ENCODE measurements at regions not wholly inside any gene's neighbourhood (a gene's known extent, or its start where the extent isn't known, plus 50 kb on each side); places are given as distances from the start of the nearest gene placed in this dataset.
A peak's percentile ranks its signal among the peaks of the same experiment; 100 is the strongest.
"Not testable (repeated sequence)": the region's sequence is repeated elsewhere in the genome, so short reads cannot be mapped to it uniquely, and the experiment has no call there.

DNA sequence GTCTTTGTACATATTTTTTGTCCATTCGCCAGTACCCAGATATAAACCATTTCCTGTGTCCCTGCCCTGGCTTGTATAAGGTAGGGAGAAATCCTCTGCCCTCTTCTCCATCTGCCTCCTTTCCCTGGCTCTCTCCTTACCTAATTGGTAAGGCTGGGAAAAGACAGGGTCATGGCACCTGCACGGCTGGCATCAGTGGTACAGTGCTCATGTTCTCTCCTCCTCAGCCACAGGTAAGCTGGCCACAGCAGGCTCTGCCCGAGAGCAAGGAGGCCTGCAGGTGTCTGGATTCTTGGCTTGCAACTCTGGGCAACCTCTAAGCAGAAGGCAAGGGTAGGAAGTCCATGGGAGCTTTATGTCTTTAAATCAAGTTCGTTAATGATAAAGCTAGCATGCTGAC is 419.9 kb downstream of the BUD13 start:
- WGBS (ENCODE audit: insufficient coverage) = 63% methylated on average over 3 of the region's 4 CpGs

DNA sequence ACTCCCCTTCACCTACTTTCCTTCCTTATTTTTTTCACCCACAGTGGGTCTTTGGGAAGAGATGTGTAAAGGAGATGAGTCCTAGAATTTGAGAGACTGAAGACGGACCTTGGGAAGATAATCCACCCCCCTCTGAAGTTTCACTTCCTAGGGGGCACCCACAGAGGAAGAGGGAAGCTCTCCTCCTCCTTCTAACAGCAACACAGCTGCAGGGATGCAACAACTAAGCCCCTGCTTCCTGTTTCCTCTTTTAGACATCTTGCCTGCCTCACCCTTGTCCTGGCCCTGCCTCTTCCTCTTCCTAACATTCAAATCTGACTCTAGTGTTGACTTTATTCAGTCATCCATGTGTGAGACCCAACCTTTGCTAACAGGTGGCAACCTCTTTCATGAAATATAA is 424.6 kb downstream of the BUD13 start:
- no CpG with 5 or more reads among the region's 1 CpG for WGBS (ENCODE audit: insufficient coverage)

More for the DNA sequence above, 419.9 kb downstream of the BUD13 start:
- Histone ChIP-seq H3K4me1 (ENCODE audit: control insufficient read depth, insufficient read depth, low read length) (peaks cover 3% of the 10 kb centered on the region), H3K9me3 (ENCODE audit: control insufficient read depth, insufficient read depth, low read length) (no peaks in the 10 kb centered on the region), H3K36me3 (ENCODE audit: control insufficient read depth, insufficient read depth, low read length) (no peaks in the 10 kb centered on the region), H3K4me3 (ENCODE audit: low read depth, low read length) (no peak overlapping the region), H3K27ac (ENCODE audit: low read depth, low read length) (no peak overlapping the region), H3K27me3 (ENCODE audit: control insufficient read depth, insufficient read depth, low read length) (no peaks in the 10 kb centered on the region)
- DNase-seq (ENCODE audit: low read depth in 4 of 6, low spot score in 6 of 6) = no peak

DNA sequence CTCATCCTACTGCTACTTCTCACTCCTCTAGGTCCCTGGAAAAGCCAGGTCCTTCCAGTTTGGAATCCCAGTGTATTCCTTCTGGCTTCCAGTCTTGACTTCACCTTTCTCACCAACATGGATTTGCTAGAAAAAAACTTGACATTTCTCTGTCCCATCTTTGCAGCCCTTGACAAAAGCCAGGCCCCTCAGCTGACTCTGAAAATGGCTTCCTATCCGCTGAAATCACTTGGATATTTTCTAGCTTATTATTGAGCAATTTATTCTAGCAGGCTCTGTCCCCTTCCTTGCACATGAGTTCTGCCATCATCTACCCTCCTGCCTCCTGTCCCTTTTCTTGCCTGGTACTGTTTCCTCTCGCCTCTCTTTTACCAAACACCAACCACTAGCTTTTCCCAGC is 427.2 kb downstream of the BUD13 start:
- no peaks in the 10 kb centered on the region for H3K4me1 ChIP-seq (ENCODE audit: control insufficient read depth, insufficient read depth, low read length)
- no peak for DNase-seq (ENCODE audit: low read depth in 4 of 6, low spot score in 6 of 6)
- H3K36me3 ChIP-seq (ENCODE audit: control insufficient read depth, insufficient read depth, low read length) = no peaks in the 10 kb centered on the region
- no peaks in the 10 kb centered on the region for H3K27me3 ChIP-seq (ENCODE audit: control insufficient read depth, insufficient read depth, low read length)
- H3K27ac ChIP-seq (ENCODE audit: low read depth, low read length) = no peak overlapping the region
- no peak overlapping the region for H3K4me3 ChIP-seq (ENCODE audit: low read depth, low read length)
- H3K9me3 ChIP-seq (ENCODE audit: control insufficient read depth, insufficient read depth, low read length) = no peaks in the 10 kb centered on the region
- WGBS (ENCODE audit: insufficient coverage) = 94% methylated on average over 2 of the region's 2 CpGs

More for the DNA sequence above, 424.6 kb downstream of the BUD13 start:
- no peak for DNase-seq (ENCODE audit: low read depth in 4 of 6, low spot score in 6 of 6)
- H3K4me1 ChIP-seq (ENCODE audit: control insufficient read depth, insufficient read depth, low read length) = no peaks in the 10 kb centered on the region
- H3K27ac ChIP-seq (ENCODE audit: low read depth, low read length) = no peak overlapping the region
- no peak overlapping the region for H3K4me3 ChIP-seq (ENCODE audit: low read depth, low read length)
- no peaks in the 10 kb centered on the region for H3K9me3 ChIP-seq (ENCODE audit: control insufficient read depth, insufficient read depth, low read length)
- H3K36me3 ChIP-seq (ENCODE audit: control insufficient read depth, insufficient read depth, low read length) = no peaks in the 10 kb centered on the region
- H3K27me3 ChIP-seq (ENCODE audit: control insufficient read depth, insufficient read depth, low read length) = no peaks in the 10 kb centered on the region

DNA sequence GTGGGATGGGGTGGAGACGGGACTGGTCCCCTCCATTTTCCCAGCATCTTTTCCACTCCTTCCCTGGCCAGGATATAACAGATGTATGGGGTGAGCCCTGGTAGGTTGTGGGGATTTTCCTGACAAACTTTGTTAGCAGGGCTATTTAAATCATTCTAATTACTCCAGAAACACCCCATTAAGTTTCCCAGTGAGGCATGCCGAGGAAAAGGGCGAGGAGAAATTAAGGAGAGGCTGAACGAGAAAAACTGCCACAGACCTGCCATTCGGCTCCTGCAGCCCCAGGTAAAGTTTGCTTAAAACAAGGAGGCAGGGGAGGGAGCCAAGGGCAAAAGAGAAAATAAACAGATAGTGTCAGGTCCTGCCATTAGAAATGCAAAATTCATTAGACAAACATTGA is 428.2 kb downstream of the BUD13 start:
- Histone ChIP-seq H3K9me3 (ENCODE audit: control insufficient read depth, insufficient read depth, low read length) (no peaks in the 10 kb centered on the region), H3K27ac (ENCODE audit: low read depth, low read length) (no peak overlapping the region), H3K4me1 (ENCODE audit: control insufficient read depth, insufficient read depth, low read length) (no peaks in the 10 kb centered on the region), H3K36me3 (ENCODE audit: control insufficient read depth, insufficient read depth, low read length) (no peaks in the 10 kb centered on the region), H3K4me3 (ENCODE audit: low read depth, low read length) (no peak overlapping the region), H3K27me3 (ENCODE audit: control insufficient read depth, insufficient read depth, low read length) (no peaks in the 10 kb centered on the region)
- WGBS (ENCODE audit: insufficient coverage) = 52% methylated on average over 4 of the region's 5 CpGs
- peak in 1 of 6 donors; percentile 56 for DNase-seq (ENCODE audit: low read depth in 4 of 6, low spot score in 6 of 6)

DNA sequence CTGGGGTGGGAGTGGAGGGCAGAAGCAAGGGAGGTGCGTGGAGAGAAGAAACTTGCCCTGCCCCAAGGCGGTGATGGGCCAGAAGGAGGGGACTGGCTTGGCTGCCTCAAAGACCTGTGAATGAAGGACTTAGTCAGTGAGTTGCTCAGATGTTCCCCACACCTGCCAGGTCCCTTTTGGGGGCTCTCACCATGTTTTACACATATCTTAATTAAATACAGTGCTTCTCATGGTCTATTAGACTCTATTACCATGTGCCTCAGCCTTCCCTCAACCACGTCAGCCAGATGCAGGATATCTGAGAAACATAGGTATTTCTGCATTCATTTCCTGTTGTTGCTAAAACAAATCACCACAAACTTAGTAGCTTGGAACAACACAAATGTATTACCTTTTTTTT is 429.5 kb downstream of the BUD13 start:
- no peaks in the 10 kb centered on the region for H3K36me3 ChIP-seq (ENCODE audit: control insufficient read depth, insufficient read depth, low read length)
- no peaks in the 10 kb centered on the region for H3K9me3 ChIP-seq (ENCODE audit: control insufficient read depth, insufficient read depth, low read length)
- no peak for DNase-seq (ENCODE audit: low read depth in 4 of 6, low spot score in 6 of 6)
- WGBS (ENCODE audit: insufficient coverage) = 96% methylated on average over 3 of the region's 3 CpGs
- H3K27ac ChIP-seq (ENCODE audit: low read depth, low read length) = no peak overlapping the region
- no peaks in the 10 kb centered on the region for H3K27me3 ChIP-seq (ENCODE audit: control insufficient read depth, insufficient read depth, low read length)
- no peak overlapping the region for H3K4me3 ChIP-seq (ENCODE audit: low read depth, low read length)
- no peaks in the 10 kb centered on the region for H3K4me1 ChIP-seq (ENCODE audit: control insufficient read depth, insufficient read depth, low read length)

DNA sequence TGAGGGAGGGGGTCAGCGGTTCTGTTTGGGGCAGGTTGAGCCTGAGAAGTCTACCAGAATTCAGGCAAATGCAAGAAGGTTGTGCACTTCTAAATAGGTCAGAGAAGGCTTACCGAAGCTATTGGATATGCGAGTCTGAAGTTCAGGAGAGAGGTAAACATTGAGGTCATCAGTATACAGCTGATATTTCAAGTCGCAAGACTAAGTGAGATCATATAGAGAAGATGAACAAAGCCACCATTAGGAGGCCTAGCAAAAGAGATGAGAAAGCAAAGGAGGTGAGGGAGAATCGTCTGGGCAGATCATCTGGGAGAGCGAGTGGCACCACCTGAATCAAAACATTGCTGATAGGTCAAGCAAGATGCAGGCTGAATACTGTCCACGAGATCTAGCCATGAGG is 430.6 kb downstream of the BUD13 start:
- Histone ChIP-seq H3K36me3 (ENCODE audit: control insufficient read depth, insufficient read depth, low read length) (no peaks in the 10 kb centered on the region), H3K4me3 (ENCODE audit: low read depth, low read length) (no peak overlapping the region), H3K4me1 (ENCODE audit: control insufficient read depth, insufficient read depth, low read length) (no peaks in the 10 kb centered on the region), H3K27ac (ENCODE audit: low read depth, low read length) (no peak overlapping the region), H3K9me3 (ENCODE audit: control insufficient read depth, insufficient read depth, low read length) (no peaks in the 10 kb centered on the region), H3K27me3 (ENCODE audit: control insufficient read depth, insufficient read depth, low read length) (no peaks in the 10 kb centered on the region)
- no peak for DNase-seq (ENCODE audit: low read depth in 4 of 6, low spot score in 6 of 6)
- WGBS (ENCODE audit: insufficient coverage) = 88% methylated on average over 7 of the region's 7 CpGs

DNA sequence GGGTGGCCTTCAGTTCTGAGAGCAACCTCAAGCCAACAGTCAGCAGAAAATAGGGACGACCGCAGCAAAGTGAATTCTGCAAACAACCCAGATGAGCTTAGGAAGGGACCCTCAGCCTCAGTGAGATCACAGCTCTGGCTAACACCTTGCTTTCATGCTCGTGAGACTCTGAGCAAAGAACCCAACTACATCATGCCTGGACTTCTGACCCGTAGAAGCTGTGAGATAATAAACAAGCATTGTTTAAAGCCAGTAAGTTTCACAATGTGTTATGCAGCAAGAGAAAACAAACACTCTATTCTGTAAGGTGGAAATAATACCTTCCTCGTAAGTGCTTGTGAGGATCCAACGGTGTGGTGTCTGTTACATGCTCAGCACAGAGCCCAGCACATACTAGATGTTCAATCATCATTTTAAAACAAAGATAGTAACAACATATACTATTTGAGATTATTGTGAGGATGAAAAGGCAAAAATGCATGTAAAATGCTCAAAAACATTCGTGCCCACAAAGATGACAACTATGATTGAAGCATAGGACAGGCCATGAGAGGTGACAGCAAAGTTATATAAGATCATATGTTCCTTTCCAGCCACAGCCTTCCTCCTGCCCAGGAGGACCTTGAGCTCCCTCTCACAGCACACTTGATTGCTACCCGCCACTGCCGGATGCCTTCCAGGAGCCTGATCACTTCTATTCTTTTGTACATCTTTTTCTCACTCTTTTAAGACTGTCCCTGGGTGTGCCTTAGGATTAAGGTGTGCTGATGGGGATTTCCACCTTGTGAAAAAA is 433.3 kb downstream of the BUD13 start:
- H3K4me3 ChIP-seq (ENCODE audit: low read depth, low read length) = no peak overlapping the region
- H3K9me3 ChIP-seq (ENCODE audit: control insufficient read depth, insufficient read depth, low read length) = no peaks in the 10 kb centered on the region
- no peaks in the 10 kb centered on the region for H3K4me1 ChIP-seq (ENCODE audit: control insufficient read depth, insufficient read depth, low read length)
- no peak for DNase-seq (ENCODE audit: low read depth in 4 of 6, low spot score in 6 of 6)
- no peaks in the 10 kb centered on the region for H3K27me3 ChIP-seq (ENCODE audit: control insufficient read depth, insufficient read depth, low read length)
- H3K27ac ChIP-seq (ENCODE audit: low read depth, low read length) = no peak overlapping the region
- 63% methylated on average over 2 of the region's 9 CpGs for WGBS (ENCODE audit: insufficient coverage)
- H3K36me3 ChIP-seq (ENCODE audit: control insufficient read depth, insufficient read depth, low read length) = no peaks in the 10 kb centered on the region

DNA sequence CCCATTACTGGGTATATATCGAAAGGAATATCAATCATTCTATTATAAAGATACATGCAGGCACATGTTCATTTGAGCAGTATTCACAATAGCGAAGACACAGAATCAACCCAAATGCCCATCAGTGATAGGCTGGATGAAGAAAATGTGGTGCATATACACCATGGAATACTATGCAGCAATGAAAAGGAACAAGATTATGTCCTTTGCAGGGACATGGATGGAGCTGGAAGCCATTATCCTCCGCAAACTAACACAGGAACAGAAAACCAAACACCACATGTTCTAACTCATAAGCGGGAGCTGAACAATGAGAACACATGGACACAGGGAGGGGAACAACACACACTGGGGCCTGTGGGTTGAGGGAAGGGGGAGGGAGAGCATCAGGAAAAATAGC is 434.3 kb downstream of the BUD13 start:
- no CpG with 5 or more reads among the region's 4 CpGs for WGBS (ENCODE audit: insufficient coverage)
- not testable (repeated sequence) for H3K27me3 ChIP-seq (ENCODE audit: control insufficient read depth, insufficient read depth, low read length); H3K4me1 ChIP-seq (ENCODE audit: control insufficient read depth, insufficient read depth, low read length); DNase-seq (ENCODE audit: low read depth in 4 of 6, low spot score in 6 of 6); H3K9me3 ChIP-seq (ENCODE audit: control insufficient read depth, insufficient read depth, low read length); H3K36me3 ChIP-seq (ENCODE audit: control insufficient read depth, insufficient read depth, low read length); H3K4me3 ChIP-seq (ENCODE audit: low read depth, low read length); H3K27ac ChIP-seq (ENCODE audit: low read depth, low read length)

DNA sequence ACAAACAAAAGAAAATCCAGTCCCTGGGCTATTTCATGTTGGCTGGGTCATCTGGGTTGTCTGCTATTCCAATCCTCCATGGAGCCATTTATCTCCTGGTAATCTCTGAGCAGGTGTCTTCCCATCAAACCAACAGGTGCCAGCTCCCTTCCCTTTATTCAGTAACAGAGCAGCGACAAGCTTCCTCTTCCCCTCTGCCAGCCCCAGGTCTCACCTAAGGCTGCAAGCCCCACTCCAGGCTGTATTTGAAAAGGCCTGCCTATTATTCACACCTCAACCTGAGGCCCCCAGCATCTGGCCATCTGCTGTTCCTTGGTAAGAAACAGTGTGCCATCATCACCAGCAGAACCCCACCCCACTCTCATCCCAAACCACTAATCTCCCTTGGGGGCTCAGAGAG is 436.2 kb downstream of the BUD13 start:
- no peaks in the 10 kb centered on the region for H3K36me3 ChIP-seq (ENCODE audit: control insufficient read depth, insufficient read depth, low read length)
- no peak for DNase-seq (ENCODE audit: low read depth in 4 of 6, low spot score in 6 of 6)
- H3K4me3 ChIP-seq (ENCODE audit: low read depth, low read length) = no peak overlapping the region
- H3K27me3 ChIP-seq (ENCODE audit: control insufficient read depth, insufficient read depth, low read length) = no peaks in the 10 kb centered on the region
- 100% methylated on average over 1 of the region's 1 CpG for WGBS (ENCODE audit: insufficient coverage)
- no peaks in the 10 kb centered on the region for H3K4me1 ChIP-seq (ENCODE audit: control insufficient read depth, insufficient read depth, low read length)
- H3K27ac ChIP-seq (ENCODE audit: low read depth, low read length) = no peak overlapping the region
- H3K9me3 ChIP-seq (ENCODE audit: control insufficient read depth, insufficient read depth, low read length) = no peaks in the 10 kb centered on the region

DNA sequence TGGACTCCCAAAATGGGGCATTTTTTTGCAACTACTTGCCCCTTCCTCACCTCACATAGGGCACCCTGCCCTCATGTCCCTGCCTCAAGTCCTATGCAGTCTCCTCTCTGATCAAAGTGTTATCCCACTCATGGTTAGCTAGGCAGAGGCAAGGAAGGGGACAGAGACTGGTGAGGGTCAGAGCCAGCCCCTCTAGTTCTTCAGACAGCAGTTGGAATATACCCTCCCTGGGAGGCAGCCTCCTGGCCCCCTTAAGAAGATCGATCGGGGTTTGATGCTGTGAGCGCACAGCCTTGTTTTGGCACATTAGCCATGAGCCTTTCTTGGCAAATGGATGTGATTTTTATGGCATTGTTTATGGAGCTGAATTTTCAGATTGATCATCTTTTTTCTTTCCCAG is 436.9 kb downstream of the BUD13 start:
- no peak for DNase-seq (ENCODE audit: low read depth in 4 of 6, low spot score in 6 of 6)
- WGBS (ENCODE audit: insufficient coverage) = no CpG with 5 or more reads among the region's 3 CpGs
- H3K9me3 ChIP-seq (ENCODE audit: control insufficient read depth, insufficient read depth, low read length) = no peaks in the 10 kb centered on the region
- H3K27ac ChIP-seq (ENCODE audit: low read depth, low read length) = no peak overlapping the region
- H3K4me1 ChIP-seq (ENCODE audit: control insufficient read depth, insufficient read depth, low read length) = no peaks in the 10 kb centered on the region
- no peaks in the 10 kb centered on the region for H3K27me3 ChIP-seq (ENCODE audit: control insufficient read depth, insufficient read depth, low read length)
- no peaks in the 10 kb centered on the region for H3K36me3 ChIP-seq (ENCODE audit: control insufficient read depth, insufficient read depth, low read length)
- H3K4me3 ChIP-seq (ENCODE audit: low read depth, low read length) = no peak overlapping the region
